ENCODE measurements at regions not wholly inside any gene's neighbourhood (a gene's known extent, or its start where the extent isn't known, plus 50 kb on each side); places are given as distances from the start of the nearest gene placed in this dataset.

GRCh38 chr2:12821656-12822055 lies 104.9 kb downstream of the TRIB2 start:
- TF ChIP-seq CTCF (IDR thresholded peaks at IDR 0.05) (no peak), SIN3A (IDR thresholded peaks at IDR 0.05; ENCODE audit: borderline replicate concordance, insufficient read depth, low read depth, low read length) (no peak), TCF7L2 (IDR thresholded peaks at IDR 0.05; ENCODE audit: low read depth, low read length) (no peak), POLR2AphosphoS5 (IDR thresholded peaks at IDR 0.05; ENCODE audit: low read depth, low read length) (no peak)

Measured in Panc1 (cell line).